ENCODE measurements at regions not wholly inside any gene's neighbourhood (a gene's known extent, or its start where the extent isn't known, plus 50 kb on each side); places are given as distances from the start of the nearest gene placed in this dataset.

DNA sequence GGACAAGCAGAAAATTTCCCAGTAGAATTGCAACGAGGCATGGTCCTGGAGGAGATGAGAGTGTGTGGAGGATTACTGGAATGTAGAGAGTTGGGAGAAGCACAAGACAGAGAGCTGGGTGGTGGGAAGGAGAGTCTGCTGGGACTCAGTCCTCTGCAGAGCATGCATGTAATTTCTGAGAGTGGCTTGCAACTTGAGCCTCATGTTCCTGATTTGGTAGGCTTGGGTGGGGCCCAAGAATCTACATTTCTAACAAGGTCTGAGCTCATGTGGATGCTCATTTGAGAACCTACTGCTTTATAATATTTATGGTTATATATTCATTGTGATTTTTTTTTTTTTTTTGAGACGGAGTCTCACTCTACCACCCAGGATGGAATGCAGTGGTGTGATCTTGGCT lies 317.9 kb upstream of the COBL start:
- Histone ChIP-seq H3K36me3 (ENCODE audit: control insufficient read depth, insufficient read depth, low read length) (no peaks in the 10 kb centered on the region), H3K4me3 (ENCODE audit: low read depth, low read length) (no peak overlapping the region), H3K4me1 (peaks cover 17% of the 10 kb centered on the region), H3K9me3 (no peaks in the 10 kb centered on the region), H3K27me3 (replicated peaks; ENCODE audit: control insufficient read depth, insufficient read depth, low read length) (no peaks in the 10 kb centered on the region; the same call in 1 of the 2 replicates)
- peaks cover 15% of the 10 kb centered on the region for H3K4me1 Mint-ChIP-seq (ENCODE audit: low read depth, unreplicated experiment)
- intact Hi-C loops (cut with micrococcal nuclease; ENCODE audit: unreplicated experiment), result loop anchor here (2.0 kb wide), 1 partner anchor 28 kb away; no protein-coding TSS in a partner anchor
- H3K36me3 Mint-ChIP-seq (ENCODE audit: insufficient read depth, unreplicated experiment), result no peaks in the 10 kb centered on the region
- ChIA-PET POLR2A (no interaction called here), CTCF (no interaction called here)
- H3K4me3 Mint-ChIP-seq (ENCODE audit: unreplicated experiment), result no peak overlapping the region
- no peak for DNase-seq
- H3K9me3 Mint-ChIP-seq (ENCODE audit: unreplicated experiment), result no peaks in the 10 kb centered on the region
- no peaks in the 10 kb centered on the region for H3K27me3 Mint-ChIP-seq (ENCODE audit: insufficient read depth, unreplicated experiment)
- TF ChIP-seq CTCF (IDR thresholded peaks at IDR 0.05; ENCODE audit: insufficient read depth in 1 of 2, low read depth in 1 of 2, low read length in 1 of 2, severe bottlenecking in 1 of 2, unreplicated experiment in 1 of 2), result no peak
- BruUV-seq (replicated peaks), result no TSS peak
- peak overlapping the region; percentile 27 for H3K27ac Mint-ChIP-seq (ENCODE audit: unreplicated experiment)

GRCh38 chr7:51634025-51634424 lies 317.4 kb upstream of the COBL start:
- H3K4me3 ChIP-seq (ENCODE audit: low read depth, low read length), result no peak overlapping the region
- no peaks in the 10 kb centered on the region for H3K9me3 ChIP-seq
- H3K4me1 ChIP-seq, result peaks cover 17% of the 10 kb centered on the region
- Mint-ChIP-seq H3K9me3 (ENCODE audit: unreplicated experiment) (no peaks in the 10 kb centered on the region), H3K4me1 (ENCODE audit: low read depth, unreplicated experiment) (peaks cover 15% of the 10 kb centered on the region), H3K36me3 (ENCODE audit: insufficient read depth, unreplicated experiment) (no peaks in the 10 kb centered on the region), H3K27me3 (ENCODE audit: insufficient read depth, unreplicated experiment) (no peaks in the 10 kb centered on the region), H3K4me3 (ENCODE audit: unreplicated experiment) (no peak overlapping the region), H3K27ac (ENCODE audit: unreplicated experiment) (peak overlapping the region; percentile 27)
- TF ChIP-seq CTCF (IDR thresholded peaks at IDR 0.05; ENCODE audit: insufficient read depth in 1 of 2, low read depth in 1 of 2, low read length in 1 of 2, severe bottlenecking in 1 of 2, unreplicated experiment in 1 of 2), result no peak
- ChIA-PET POLR2A (no interaction called here), CTCF (no interaction called here)
- intact Hi-C loops (cut with micrococcal nuclease; ENCODE audit: unreplicated experiment), result loop anchor here (2.0 kb wide), 1 partner anchor 27 kb away; no protein-coding TSS in a partner anchor
- DNase-seq, result no peak
- no peaks in the 10 kb centered on the region for H3K36me3 ChIP-seq (ENCODE audit: control insufficient read depth, insufficient read depth, low read length)
- H3K27me3 ChIP-seq (replicated peaks; ENCODE audit: control insufficient read depth, insufficient read depth, low read length), result no peaks in the 10 kb centered on the region; the same call in 1 of the 2 replicates
- no TSS peak for BruUV-seq (replicated peaks)

GRCh38 chr7:51633596-51633995 lies 317.0 kb upstream of the COBL start:
- no peak for TF ChIP-seq CTCF (IDR thresholded peaks at IDR 0.05; ENCODE audit: insufficient read depth in 1 of 2, low read depth in 1 of 2, low read length in 1 of 2, severe bottlenecking in 1 of 2, unreplicated experiment in 1 of 2)
- Histone ChIP-seq H3K36me3 (ENCODE audit: control insufficient read depth, insufficient read depth, low read length) (no peaks in the 10 kb centered on the region), H3K27me3 (replicated peaks; ENCODE audit: control insufficient read depth, insufficient read depth, low read length) (no peaks in the 10 kb centered on the region; the same call in 1 of the 2 replicates), H3K4me1 (peaks cover 17% of the 10 kb centered on the region), H3K9me3 (no peaks in the 10 kb centered on the region), H3K4me3 (ENCODE audit: low read depth, low read length) (no peak overlapping the region)
- BruUV-seq (replicated peaks), result no TSS peak
- H3K27ac Mint-ChIP-seq (ENCODE audit: unreplicated experiment), result no peak overlapping the region
- intact Hi-C loops (cut with micrococcal nuclease; ENCODE audit: unreplicated experiment), result no loop called here
- no peak overlapping the region for H3K4me3 Mint-ChIP-seq (ENCODE audit: unreplicated experiment)
- CTCF ChIA-PET, result no interaction called here
- DNase-seq, result no peak
- H3K4me1 Mint-ChIP-seq (ENCODE audit: low read depth, unreplicated experiment), result peaks cover 15% of the 10 kb centered on the region
- H3K9me3 Mint-ChIP-seq (ENCODE audit: unreplicated experiment), result no peaks in the 10 kb centered on the region
- POLR2A ChIA-PET, result no interaction called here
- no peaks in the 10 kb centered on the region for H3K27me3 Mint-ChIP-seq (ENCODE audit: insufficient read depth, unreplicated experiment)
- H3K36me3 Mint-ChIP-seq (ENCODE audit: insufficient read depth, unreplicated experiment), result no peaks in the 10 kb centered on the region

Measured in Caco-2 (cell line).